LHCN-M2 (cell line): ENCODE measurements at regions not wholly inside any gene's neighbourhood (a gene's known extent, or its start where the extent isn't known, plus 50 kb on each side); places are given as distances from the start of the nearest gene placed in this dataset.
"Not testable (repeated sequence)": the region's sequence is repeated elsewhere in the genome, so short reads cannot be mapped to it uniquely, and the experiment has no call there.

Source experiments
- DNase-seq: peaks from one replicate; pipeline ENCODE4 v3.0.0-alpha.2; 2012; ENCODE audit warnings: low read depth

DNA sequence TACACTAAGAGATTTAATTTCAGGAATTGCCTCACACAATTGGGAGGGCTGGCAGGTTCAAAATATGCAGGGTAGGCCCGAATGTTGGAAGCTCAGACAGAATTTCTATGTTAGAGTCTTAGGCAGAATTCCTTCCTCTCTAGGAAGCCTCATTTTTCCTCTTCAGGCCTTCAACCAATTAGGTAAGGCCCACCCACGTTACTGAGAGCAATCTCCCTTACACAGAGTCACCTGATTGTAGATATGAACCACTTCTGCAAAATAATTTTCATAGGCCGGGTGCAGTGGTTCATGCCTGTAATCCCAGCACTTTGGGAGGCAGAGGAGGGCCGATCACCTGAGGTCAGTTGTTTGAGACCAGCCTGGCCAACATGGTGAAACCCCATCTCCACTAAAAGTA is 50.2 kb upstream of the HIVEP1 start:
- no peak for DNase-seq

GRCh38 chr6:11960909-11961779 is 51.0 kb upstream of the HIVEP1 start:
- no peak for DNase-seq

DNA sequence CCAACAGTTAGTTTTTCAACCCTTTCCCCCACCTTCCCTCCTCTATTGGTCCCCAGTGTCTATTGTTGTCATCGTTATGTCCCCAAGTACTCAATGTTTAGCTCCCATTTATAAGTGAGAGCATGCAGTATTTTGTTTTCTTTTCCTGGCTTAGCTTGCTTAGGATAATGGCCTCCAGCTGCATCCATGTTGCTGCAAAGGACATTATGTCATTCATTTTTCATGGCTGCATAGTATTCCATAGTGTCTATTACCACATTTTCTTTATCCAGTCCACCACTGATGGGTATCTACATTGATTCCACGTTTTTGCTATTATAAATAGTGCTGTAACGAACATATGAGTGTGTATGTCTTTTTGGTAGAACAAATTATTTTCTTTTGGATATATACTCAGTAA is 55.3 kb upstream of the HIVEP1 start:
- DNase-seq, result no peak

- DNase-seq, result peak; percentile 23
These were observed 58.5 kb upstream of the HIVEP1 start for GRCh38 chr6:11953641-11954040.

DNA sequence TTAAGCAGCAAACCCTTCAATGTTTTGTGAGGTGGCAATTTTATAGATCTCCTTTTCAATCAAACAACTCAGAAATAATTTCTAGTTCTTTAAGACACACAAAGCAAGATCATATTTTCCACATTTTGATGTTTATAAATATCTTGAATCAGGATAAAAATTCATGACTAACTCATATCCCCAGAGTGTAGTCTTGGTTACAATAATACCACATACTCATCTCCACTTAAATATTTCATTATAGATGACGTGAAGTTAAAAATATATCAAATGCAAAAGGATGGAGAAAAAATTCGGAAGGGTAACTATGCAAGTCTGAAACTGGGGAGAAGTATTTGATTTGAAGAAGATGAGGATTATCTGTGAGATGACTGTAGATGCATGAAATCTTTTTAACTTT is 59.8 kb upstream of the HIVEP1 start:
- peak; percentile 39 for DNase-seq

- DNase-seq, result no peak
These were observed 60.2 kb upstream of the HIVEP1 start for GRCh38 chr6:11951868-11952267.

- DNase-seq, result no peak
These were observed 62.0 kb upstream of the HIVEP1 start for GRCh38 chr6:11950109-11950508.

DNA sequence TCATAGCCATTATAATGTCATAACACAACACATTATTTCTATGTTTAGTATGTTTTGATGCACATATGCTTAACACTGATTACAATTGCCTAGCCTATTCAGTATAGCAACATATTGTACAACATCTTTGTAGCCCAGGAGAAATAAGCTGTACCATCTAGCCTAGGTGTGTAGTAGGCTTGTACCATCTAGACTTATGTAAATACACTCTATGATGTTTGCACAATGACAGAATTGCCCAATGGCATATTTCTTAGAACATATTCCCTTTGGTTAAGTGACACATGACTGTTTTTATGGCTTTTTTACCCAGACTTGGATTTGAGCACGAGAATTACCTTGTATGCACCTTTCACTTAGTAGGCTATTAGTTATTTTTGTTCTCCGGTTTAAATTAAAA is 64.5 kb upstream of the HIVEP1 start:
- DNase-seq, result no peak

DNA sequence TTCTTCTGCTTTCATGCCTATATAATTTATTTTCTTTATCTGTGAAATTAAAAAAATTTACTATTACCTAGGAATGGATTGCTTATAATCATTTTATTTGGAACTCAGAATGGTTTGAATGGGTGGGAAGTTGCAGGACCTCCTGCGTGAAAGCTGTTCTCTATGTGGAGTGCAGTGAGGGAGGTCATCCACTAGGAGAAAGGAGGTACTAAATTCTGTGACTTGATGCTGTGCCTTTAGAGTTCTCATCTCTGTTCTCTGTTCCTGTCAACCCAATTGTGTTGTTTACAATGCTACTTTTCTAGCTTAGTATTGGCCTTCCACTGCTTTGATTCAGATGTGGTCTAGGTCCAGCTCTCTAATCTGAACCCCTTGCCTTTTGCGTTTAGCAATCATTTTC is 65.0 kb upstream of the HIVEP1 start:
- DNase-seq, result no peak

DNA sequence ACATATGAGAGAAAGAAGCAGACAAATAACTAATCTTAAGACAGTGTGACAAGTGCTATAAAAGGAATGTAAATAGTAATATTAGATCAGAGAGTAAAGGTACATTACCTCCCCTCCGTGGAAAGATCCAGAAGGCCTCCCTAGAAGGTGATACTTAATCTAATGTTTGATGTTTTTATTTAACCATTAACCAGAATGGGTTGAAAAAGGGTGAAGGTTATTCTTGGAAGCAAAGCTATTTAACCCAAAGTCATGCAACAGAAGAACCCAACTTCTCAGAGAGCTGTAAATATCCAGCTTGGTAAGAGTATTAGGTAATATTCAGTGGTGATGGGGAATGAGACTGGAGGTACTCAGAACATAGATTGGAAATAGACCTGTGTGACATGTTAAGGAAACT is 68.0 kb upstream of the HIVEP1 start:
- no peak for DNase-seq

- DNase-seq, result no peak
These were observed 69.1 kb upstream of the HIVEP1 start for GRCh38 chr6:11943060-11943459.

DNA sequence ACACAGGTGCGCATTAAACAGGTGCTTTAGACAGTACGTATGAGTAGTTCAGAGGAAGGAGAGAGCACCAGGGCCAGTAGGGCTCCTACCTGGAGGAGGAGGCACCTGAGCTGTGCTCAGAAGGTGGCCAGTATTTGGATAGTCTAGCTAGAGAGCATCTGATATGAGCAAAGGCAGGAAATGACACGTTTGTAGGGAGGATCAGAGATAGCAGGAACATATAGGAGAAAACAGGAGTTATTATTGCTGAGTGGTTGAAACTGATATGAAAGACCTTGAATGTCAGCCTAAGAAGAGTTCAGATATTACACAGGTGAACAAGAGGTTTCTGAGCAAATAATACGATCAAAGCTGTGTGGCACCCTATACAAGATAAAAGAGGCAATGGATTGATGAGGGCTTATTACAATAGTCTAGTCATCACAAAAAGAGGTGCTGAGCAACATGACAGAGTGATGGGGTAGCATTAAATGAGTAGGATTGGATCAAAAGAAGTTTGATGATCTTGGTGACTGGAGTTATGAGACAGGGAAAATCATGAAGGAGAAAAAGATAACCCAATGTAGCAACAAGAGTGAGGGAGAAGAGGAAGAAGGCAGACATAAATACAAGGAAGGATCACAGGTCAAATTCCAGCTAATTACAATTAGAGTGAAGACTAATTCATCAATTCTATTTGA is 69.8 kb upstream of the HIVEP1 start:
- no peak for DNase-seq

DNA sequence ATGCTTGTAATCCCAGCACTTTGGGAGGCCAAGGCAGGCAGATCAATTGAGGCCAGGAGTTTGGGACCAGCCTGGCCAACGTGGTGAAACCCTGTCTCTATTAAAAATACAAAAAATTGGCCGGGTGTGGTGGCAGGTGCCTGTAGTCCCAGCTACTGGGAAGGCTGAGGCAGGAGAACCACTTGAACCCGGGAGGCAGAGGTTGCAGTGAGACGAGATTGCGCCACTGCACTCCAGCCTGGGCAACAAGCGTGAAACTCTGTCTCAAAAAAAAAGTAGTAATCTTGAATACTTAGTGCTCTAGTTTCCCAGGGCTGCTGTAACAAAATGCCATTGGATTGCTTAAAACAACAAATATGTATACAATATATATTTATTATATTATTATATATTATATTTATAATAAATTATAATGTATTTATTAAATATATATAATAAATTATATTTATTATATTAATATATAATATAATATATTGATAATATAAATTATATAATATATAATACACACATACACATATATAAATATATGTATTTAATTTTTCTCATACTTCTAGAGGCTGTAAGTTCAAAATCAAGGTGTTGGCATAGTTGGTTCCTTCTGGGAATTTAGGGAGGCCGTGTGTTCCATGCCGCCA is 71.5 kb upstream of the HIVEP1 start:
- DNase-seq, result not testable (repeated sequence)

GRCh38 chr6:11938285-11938890 is 73.7 kb upstream of the HIVEP1 start:
- DNase-seq, result no peak

GRCh38 chr6:11934638-11935037 is 77.5 kb upstream of the HIVEP1 start:
- DNase-seq, result no peak

- DNase-seq, result not testable (repeated sequence)
These were observed 79.2 kb upstream of the HIVEP1 start for GRCh38 chr6:11932892-11933291.

DNA sequence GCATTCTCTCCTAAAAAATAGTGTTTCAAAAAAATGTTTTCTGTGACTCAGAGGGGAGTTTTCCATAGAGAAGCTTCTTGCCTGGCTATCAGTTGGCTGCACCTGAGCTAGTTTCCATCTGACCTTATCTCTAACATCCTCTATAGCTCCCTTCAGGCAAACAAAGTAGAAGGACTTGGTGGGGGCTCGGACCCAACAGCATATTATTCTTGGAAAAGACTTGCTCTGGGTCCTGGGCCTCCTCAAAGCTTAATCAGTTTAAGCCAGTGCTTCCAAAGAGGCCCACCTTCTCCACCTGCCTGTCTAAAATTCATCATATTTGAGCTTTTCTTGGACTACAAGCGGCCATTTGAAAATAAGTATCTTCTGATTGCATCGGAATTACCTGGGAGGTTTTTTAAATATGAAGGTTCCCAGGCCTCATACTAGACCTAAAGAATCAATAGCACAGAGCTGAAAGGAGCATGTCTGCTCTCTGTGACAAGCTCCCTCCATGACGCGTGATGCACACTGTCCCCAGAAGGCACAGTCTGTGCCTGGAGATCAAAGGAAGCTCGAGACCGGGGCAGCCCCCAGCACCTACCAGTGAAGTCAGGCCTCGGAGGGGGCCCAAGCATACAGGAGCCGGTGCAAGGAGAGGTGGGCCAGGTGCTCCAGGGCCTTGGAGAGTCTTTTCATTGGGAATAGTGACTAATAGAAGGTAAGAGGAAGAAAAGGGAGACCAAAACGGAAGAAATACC is 80.6 kb upstream of the HIVEP1 start:
- no peak for DNase-seq

GRCh38 chr6:11930834-11931233 is 81.3 kb upstream of the HIVEP1 start:
- DNase-seq, result not testable (repeated sequence)

DNA sequence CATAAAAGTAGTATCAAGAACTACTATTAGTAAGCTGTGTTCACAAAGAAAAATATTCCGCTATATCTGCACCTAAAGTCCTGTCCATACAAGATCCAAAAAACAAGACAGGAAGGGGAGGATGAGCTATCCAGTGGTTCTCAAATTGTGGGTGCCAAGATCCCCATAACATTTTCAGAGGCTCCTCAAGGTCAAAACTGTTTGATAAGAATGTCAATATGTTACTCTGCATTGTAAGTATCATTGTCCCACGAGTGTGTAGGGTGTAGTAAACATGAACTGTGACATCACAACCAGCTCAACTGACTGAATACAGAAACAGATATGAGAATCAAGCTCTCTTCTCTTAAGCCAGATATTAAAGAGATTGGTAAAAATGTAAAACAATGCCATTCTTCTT is 81.9 kb upstream of the HIVEP1 start:
- no peak for DNase-seq

DNA sequence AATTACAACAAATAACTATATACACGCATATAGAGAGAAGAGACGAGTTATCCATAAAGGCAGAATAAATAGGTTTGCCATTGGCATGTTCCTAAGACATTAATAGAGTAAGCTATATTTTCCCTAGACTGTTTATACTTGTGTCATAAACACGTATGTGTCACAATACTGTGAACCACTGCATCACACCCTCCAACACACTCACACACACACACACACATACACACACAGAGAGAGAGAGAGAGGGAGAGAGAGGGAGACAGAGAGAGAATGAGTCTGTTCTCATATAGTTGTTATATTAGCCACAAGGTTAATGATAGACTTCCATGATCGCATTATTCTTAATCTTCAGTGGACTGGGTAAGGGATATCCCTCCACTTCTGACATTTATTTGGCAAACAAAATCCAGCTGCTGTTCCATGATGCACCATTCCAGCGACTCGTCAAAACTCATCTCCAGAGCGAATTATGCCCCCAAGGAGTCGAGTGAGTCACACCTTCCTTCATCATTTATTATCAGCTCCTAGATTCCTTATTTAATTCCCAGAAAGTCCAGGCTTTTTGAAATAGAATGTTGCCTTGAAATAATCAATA is 82.8 kb upstream of the HIVEP1 start:
- peak; percentile 33 for DNase-seq
